Progenitor cell of endocrine pancreas (in vitro differentiated cells): ENCODE measurements at regions not wholly inside any gene's neighbourhood (a gene's known extent, or its start where the extent isn't known, plus 50 kb on each side); places are given as distances from the start of the nearest gene placed in this dataset.

Experiments used
- DNase-seq: peaks from one replicate; pipeline ENCODE4 v3.0.0; 2021; ENCODE audit warnings: low spot score; ENCODE audit not compliant: unreplicated experiment
- H3K27ac Mint-ChIP-seq: 2 replicates; pipeline ENCODE4 v1.8.0; 2021; ENCODE audit warnings: mild to moderate bottlenecking, moderate library complexity, mixed read lengths
- H3K27me3 Mint-ChIP-seq: 2 replicates; pipeline ENCODE4 v1.8.0; 2021; ENCODE audit warnings: mixed read lengths
- H3K36me3 Mint-ChIP-seq: 2 replicates; pipeline ENCODE4 v1.8.0; 2022; ENCODE audit warnings: mixed read lengths; ENCODE audit not compliant: insufficient read depth
- H3K4me1 Mint-ChIP-seq: 2 replicates; pipeline ENCODE4 v1.8.0; 2021; ENCODE audit warnings: low read depth, mixed read lengths
- H3K4me3 Mint-ChIP-seq: 2 replicates; pipeline ENCODE4 v1.8.0; 2021; ENCODE audit warnings: low read depth, mild to moderate bottlenecking, moderate library complexity, mixed read lengths
- H3K9me3 Mint-ChIP-seq: 2 replicates; pipeline ENCODE4 v1.8.0; 2021; ENCODE audit warnings: low read depth, mixed read lengths
- CTCF ChIP-seq: fragments of 200-600 bp; sonication (generic); IDR thresholded peaks from one replicate; pipeline ENCODE4 v1.5.0; 2021; ENCODE audit warnings: antibody characterized with exemption, mild to moderate bottlenecking; ENCODE audit not compliant: unreplicated experiment

GRCh38 chr4:107128116-107128515 is 92.0 kb upstream of the DKK2 start:
- H3K36me3 Mint-ChIP-seq: no peaks in the 10 kb centered on the region

GRCh38 chr4:107125496-107125895 is 89.4 kb upstream of the DKK2 start:
- H3K36me3 Mint-ChIP-seq: no peaks in the 10 kb centered on the region
- no peak overlapping the region for H3K4me3 Mint-ChIP-seq
- H3K4me1 Mint-ChIP-seq: peaks cover 7% of the 10 kb centered on the region
- peaks cover 4% of the 10 kb centered on the region for H3K9me3 Mint-ChIP-seq
- DNase-seq: no peak
- no peaks in the 10 kb centered on the region for H3K27me3 Mint-ChIP-seq
- TF ChIP-seq CTCF: no peak
- H3K27ac Mint-ChIP-seq: no peak overlapping the region

More at GRCh38 chr4:107128116-107128515, 92.0 kb upstream of the DKK2 start:
- TF ChIP-seq CTCF: no peak
- H3K9me3 Mint-ChIP-seq: peaks cover 4% of the 10 kb centered on the region
- DNase-seq: no peak
- no peaks in the 10 kb centered on the region for H3K27me3 Mint-ChIP-seq
- H3K4me3 Mint-ChIP-seq: no peak overlapping the region
- H3K4me1 Mint-ChIP-seq: peaks cover 2% of the 10 kb centered on the region
- no peak overlapping the region for H3K27ac Mint-ChIP-seq

- Mint-ChIP-seq H3K27me3 (no peaks in the 10 kb centered on the region), H3K36me3 (no peaks in the 10 kb centered on the region), H3K27ac (no peak overlapping the region), H3K4me1 (peaks cover 9% of the 10 kb centered on the region), H3K9me3 (peaks cover 4% of the 10 kb centered on the region), H3K4me3 (no peak overlapping the region)
- DNase-seq: no peak
- no peak for TF ChIP-seq CTCF
Measured at GRCh38 chr4:107122736-107123135, 86.6 kb upstream of the DKK2 start.

- H3K27ac Mint-ChIP-seq: no peak overlapping the region
- no peak for DNase-seq
- H3K27me3 Mint-ChIP-seq: no peaks in the 10 kb centered on the region
- H3K4me1 Mint-ChIP-seq: peaks cover 9% of the 10 kb centered on the region
- H3K4me3 Mint-ChIP-seq: no peak overlapping the region
- H3K9me3 Mint-ChIP-seq: peaks cover 9% of the 10 kb centered on the region
- no peak for TF ChIP-seq CTCF
- peaks cover 1% of the 10 kb centered on the region for H3K36me3 Mint-ChIP-seq
Measured at GRCh38 chr4:107120661-107121060, 84.5 kb upstream of the DKK2 start.

GRCh38 chr4:107117726-107118125 is 81.6 kb upstream of the DKK2 start:
- DNase-seq: no peak
- Mint-ChIP-seq H3K36me3 (peaks cover 1% of the 10 kb centered on the region), H3K27me3 (no peaks in the 10 kb centered on the region), H3K4me3 (no peak overlapping the region), H3K4me1 (peaks cover 4% of the 10 kb centered on the region), H3K27ac (no peak overlapping the region), H3K9me3 (peaks cover 10% of the 10 kb centered on the region)
- no peak for TF ChIP-seq CTCF
